ENCODE measurements at regions not wholly inside any gene's neighbourhood (a gene's known extent, or its start where the extent isn't known, plus 50 kb on each side); places are given as distances from the start of the nearest gene placed in this dataset.

DNA sequence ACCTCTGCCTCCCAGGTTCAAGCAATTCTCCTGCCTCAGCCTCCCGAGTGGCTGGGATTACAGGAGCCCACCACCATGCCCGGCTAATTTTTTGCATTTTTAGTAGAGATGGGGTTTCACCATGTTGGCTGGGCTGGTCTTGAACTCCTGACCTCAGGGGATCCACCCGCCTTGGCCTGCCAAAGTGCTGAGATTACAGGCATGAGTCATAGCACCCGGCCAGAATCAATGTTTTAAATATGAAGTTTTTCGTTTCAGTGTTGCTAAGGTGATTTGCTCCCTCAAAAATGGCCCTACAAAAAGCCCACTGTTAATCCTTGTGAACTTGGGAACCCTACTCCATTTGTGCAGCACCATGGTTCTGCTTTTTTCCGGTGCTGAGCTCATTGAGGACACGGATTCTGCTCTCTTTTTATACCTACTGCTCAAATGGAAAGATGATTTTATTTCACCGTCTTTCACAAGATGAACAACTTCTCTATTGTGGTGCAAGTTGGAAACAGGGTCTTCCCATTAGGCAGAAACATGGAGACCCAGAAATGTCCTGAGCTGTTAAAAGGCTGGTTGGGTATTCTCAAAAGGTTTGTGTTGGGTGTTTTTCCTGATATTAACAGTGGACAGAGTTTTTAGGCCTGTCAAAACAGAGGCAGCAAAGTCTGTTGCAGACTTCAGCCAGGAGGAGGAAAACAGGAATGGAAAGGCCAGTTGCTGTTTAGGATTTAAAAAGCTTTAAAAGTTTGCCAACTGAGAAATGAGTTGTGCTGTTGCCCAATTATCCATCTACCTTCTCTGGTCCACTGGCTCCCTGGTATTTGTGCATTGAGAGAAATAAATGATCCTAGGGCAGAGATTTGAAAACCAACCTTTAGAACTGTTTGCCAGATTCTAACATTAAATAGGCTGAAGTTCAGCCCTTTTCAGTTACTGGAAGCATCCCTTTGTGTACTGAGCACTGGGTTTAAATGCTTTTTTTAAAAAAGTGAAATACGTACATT lies 85.8 kb downstream of the ATP23 start:
- H3K4me3 ChIP-seq = no peak overlapping the region
- TF ChIP-seq, protein P1, sequence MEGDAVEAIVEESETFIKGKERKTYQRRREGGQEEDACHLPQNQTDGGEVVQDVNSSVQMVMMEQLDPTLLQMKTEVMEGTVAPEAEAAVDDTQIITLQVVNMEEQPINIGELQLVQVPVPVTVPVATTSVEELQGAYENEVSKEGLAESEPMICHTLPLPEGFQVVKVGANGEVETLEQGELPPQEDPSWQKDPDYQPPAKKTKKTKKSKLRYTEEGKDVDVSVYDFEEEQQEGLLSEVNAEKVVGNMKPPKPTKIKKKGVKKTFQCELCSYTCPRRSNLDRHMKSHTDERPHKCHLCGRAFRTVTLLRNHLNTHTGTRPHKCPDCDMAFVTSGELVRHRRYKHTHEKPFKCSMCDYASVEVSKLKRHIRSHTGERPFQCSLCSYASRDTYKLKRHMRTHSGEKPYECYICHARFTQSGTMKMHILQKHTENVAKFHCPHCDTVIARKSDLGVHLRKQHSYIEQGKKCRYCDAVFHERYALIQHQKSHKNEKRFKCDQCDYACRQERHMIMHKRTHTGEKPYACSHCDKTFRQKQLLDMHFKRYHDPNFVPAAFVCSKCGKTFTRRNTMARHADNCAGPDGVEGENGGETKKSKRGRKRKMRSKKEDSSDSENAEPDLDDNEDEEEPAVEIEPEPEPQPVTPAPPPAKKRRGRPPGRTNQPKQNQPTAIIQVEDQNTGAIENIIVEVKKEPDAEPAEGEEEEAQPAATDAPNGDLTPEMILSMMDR (IDR thresholded peaks at IDR 0.05) = no peak
- no peaks in the 10 kb centered on the region for H3K9me3 ChIP-seq
- H3K27ac ChIP-seq = no peak overlapping the region
- no peaks in the 10 kb centered on the region for H3K36me3 ChIP-seq
- DNase-seq = no peak
- no peaks in the 10 kb centered on the region for H3K27me3 ChIP-seq
- no peaks in the 10 kb centered on the region for H3K4me1 ChIP-seq
- intact Hi-C loops (cut with DNase I; ENCODE audit: low total_unique reads) = no loop called here

DNA sequence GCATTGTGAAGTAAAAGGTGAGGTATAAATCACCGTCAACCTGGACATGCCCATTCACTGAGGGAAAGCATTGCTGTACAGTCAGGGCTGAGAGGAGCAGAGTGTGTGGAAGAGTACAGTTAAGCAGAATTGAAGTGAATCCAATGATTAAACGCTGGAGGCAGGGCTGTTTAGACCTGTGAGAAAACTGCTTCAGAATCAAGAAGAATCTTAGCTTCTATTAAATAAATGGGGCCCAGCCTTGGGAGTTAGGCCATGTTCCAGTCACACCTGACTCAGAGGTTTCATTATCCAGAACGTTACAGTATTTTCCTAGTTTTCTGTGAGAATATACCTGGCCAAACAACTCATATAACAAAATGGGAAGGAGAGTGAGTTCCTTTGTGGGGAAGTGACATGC lies 86.9 kb downstream of the ATP23 start:
- TF ChIP-seq, protein P1 (IDR thresholded peaks at IDR 0.05) = no peak
- DNase-seq = no peak
- intact Hi-C loops (cut with DNase I; ENCODE audit: low total_unique reads) = no loop called here
- Histone ChIP-seq H3K4me1 (no peaks in the 10 kb centered on the region), H3K27ac (no peak overlapping the region), H3K4me3 (no peak overlapping the region), H3K9me3 (peaks cover 0 to 4% (median 0%) of the 10 kb centered on the region in 3 donors), H3K36me3 (no peaks in the 10 kb centered on the region), H3K27me3 (no peaks in the 10 kb centered on the region)

DNA sequence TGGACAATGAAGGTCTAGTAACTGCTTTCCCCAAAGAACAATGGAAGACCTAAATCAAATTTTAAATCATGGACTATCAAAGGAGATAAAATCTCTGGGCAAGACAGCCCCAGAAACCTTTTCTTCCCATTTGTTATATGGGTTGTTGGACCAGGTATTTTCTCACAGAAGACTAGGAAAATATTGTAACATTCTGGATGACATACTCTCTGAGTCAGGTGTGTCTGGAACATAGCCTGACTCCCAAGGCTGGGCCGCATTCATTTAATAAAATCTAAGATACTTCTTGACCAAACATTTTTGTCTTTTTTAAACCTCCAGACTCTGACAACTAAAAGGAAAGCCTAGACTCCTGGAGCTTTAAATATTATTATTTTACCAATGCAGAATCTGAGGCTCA lies 87.9 kb downstream of the ATP23 start:
- TF ChIP-seq, protein P1 (IDR thresholded peaks at IDR 0.05) = no peak
- intact Hi-C loops (cut with DNase I; ENCODE audit: low total_unique reads) = no loop called here
- no peak for DNase-seq
- Histone ChIP-seq H3K27ac (no peak overlapping the region), H3K4me3 (no peak overlapping the region), H3K9me3 (peaks cover 0 to 8% (median 0%) of the 10 kb centered on the region in 3 donors), H3K27me3 (no peaks in the 10 kb centered on the region), H3K4me1 (no peaks in the 10 kb centered on the region), H3K36me3 (no peaks in the 10 kb centered on the region)

DNA sequence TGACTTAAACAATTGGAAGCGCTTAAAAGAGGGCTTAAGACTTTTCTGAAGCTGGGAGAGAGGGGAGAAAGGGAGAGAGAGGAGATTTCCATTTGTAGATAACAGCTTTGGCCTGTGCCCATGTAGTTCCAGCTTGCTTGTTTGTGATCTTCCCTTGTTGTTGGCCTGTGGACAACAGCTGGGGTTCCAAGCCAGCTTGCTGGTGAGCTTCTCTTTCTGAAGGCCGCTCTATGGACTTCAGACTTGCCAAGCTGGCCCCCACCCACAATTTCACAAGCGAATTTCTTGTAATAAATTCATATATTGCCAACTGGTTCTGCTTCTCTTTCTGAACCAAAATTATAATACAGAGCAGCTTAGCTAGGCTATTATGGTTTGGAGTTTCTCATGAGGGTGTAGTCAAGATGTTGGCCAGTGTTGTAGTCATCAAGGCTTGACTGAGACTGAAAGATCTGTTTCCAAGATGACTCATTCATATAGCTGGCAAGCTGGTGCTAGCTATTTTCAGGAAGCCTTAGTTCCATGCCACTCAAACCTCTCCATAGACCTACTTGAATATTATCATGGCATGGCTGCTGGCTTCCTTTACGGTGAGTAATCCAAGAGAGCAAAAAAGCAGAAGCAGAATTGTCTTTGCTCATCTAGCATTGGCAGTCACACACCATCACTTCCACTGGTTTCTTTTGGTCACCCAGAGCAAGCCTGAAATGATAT lies 89.4 kb downstream of the ATP23 start:
- DNase-seq = no peak
- TF ChIP-seq, protein P1 (IDR thresholded peaks at IDR 0.05) = no peak
- Histone ChIP-seq H3K36me3 (no peaks in the 10 kb centered on the region), H3K4me1 (no peaks in the 10 kb centered on the region), H3K27me3 (no peaks in the 10 kb centered on the region), H3K4me3 (no peak overlapping the region), H3K27ac (no peak overlapping the region), H3K9me3 (peaks cover 0 to 14% (median 0%) of the 10 kb centered on the region in 3 donors)
- intact Hi-C loops (cut with DNase I; ENCODE audit: low total_unique reads) = no loop called here

DNA sequence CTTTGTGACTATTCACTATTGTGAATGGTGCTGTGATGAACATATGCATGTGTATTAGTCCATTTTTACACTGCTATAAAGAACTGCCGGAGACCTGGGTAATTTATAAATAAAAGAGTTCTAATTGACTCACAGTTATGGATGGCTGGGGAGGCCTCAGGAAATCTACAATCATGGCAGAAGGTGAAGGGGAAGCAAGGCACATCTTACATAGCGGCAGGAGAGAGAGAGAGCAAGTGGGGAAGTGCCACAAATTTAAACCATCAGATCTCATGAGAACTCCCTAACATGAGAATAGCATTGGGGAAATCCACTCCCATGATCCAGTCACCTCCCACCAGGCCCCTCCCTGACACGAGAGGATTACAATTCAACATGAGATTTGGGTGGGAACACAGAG lies 90.8 kb downstream of the ATP23 start:
- Histone ChIP-seq H3K27ac (no peak overlapping the region), H3K4me1 (no peaks in the 10 kb centered on the region), H3K9me3 (peaks cover 0 to 16% (median 0%) of the 10 kb centered on the region in 3 donors), H3K36me3 (no peaks in the 10 kb centered on the region), H3K27me3 (no peaks in the 10 kb centered on the region), H3K4me3 (no peak overlapping the region)
- TF ChIP-seq, protein P1 (IDR thresholded peaks at IDR 0.05) = no peak
- DNase-seq = no peak
- intact Hi-C loops (cut with DNase I; ENCODE audit: low total_unique reads) = no loop called here
